ENCODE measurements at regions not wholly inside any gene's neighbourhood (a gene's known extent, or its start where the extent isn't known, plus 50 kb on each side); places are given as distances from the start of the nearest gene placed in this dataset.

- DNase-seq (ENCODE audit: low spot score in 2 of 2): no peak
- 77 to 79% methylated on average over 1 of the region's 1 CpG for WGBS, 2 donors
- intact Hi-C loops (cut with DNase I; ENCODE audit: low total_unique reads): no loop called here
- no peak for TF ChIP-seq POLR2A (IDR thresholded peaks at IDR 0.05)
- no peak for TF ChIP-seq CTCF (IDR thresholded peaks at IDR 0.05)
- no peak overlapping the region for H3K4me3 ChIP-seq (ENCODE audit: low read depth, poor library complexity, severe bottlenecking)
Measured at GRCh38 chr3:5035113-5035512, 55.9 kb downstream of the BHLHE40 start.

- intact Hi-C loops (cut with DNase I; ENCODE audit: low total_unique reads): no loop called here
- H3K4me3 ChIP-seq (ENCODE audit: low read depth, poor library complexity, severe bottlenecking): no peak overlapping the region
- WGBS, 2 donors: 89 to 90% methylated on average over 13 of the region's 13 CpGs
- TF ChIP-seq POLR2A (IDR thresholded peaks at IDR 0.05) (no peak), CTCF (IDR thresholded peaks at IDR 0.05) (no peak)
- DNase-seq (ENCODE audit: low spot score in 2 of 2): no peak
Measured at GRCh38 chr3:5035692-5036391, 56.6 kb downstream of the BHLHE40 start.

- WGBS, 2 donors: 67 to 69% methylated on average over 2 of the region's 2 CpGs
- TF ChIP-seq CTCF (IDR thresholded peaks at IDR 0.05): no peak
- no peak for TF ChIP-seq POLR2A (IDR thresholded peaks at IDR 0.05)
- intact Hi-C loops (cut with DNase I; ENCODE audit: low total_unique reads): no loop called here
Measured at GRCh38 chr3:5036392-5036766, 57.1 kb downstream of the BHLHE40 start.

GRCh38 chr3:5036858-5037257 lies 57.6 kb downstream of the BHLHE40 start:
- intact Hi-C loops (cut with DNase I; ENCODE audit: low total_unique reads): no loop called here
- 77 to 84% methylated on average over 5 of the region's 5 CpGs for WGBS, 2 donors
- H3K4me3 ChIP-seq (ENCODE audit: low read depth, poor library complexity, severe bottlenecking): no peak overlapping the region
- TF ChIP-seq CTCF (IDR thresholded peaks at IDR 0.05) (no peak), POLR2A (IDR thresholded peaks at IDR 0.05) (no peak)
- DNase-seq (ENCODE audit: low spot score in 2 of 2): no peak

More at GRCh38 chr3:5036392-5036766, 57.1 kb downstream of the BHLHE40 start:
- H3K4me3 ChIP-seq (ENCODE audit: low read depth, poor library complexity, severe bottlenecking): no peak overlapping the region
- no peak for DNase-seq (ENCODE audit: low spot score in 2 of 2)

GRCh38 chr3:5039585-5039984 lies 60.3 kb downstream of the BHLHE40 start:
- no peak for TF ChIP-seq CTCF (IDR thresholded peaks at IDR 0.05)
- TF ChIP-seq POLR2A (IDR thresholded peaks at IDR 0.05): no peak
- WGBS, 2 donors: 89 to 94% methylated on average over 2 of the region's 2 CpGs
- no peak for DNase-seq (ENCODE audit: low spot score in 2 of 2)
- H3K4me3 ChIP-seq (ENCODE audit: low read depth, poor library complexity, severe bottlenecking): no peak overlapping the region
- intact Hi-C loops (cut with DNase I; ENCODE audit: low total_unique reads): no loop called here

GRCh38 chr3:5041315-5041714 lies 62.1 kb downstream of the BHLHE40 start:
- TF ChIP-seq CTCF (IDR thresholded peaks at IDR 0.05) (no peak), POLR2A (IDR thresholded peaks at IDR 0.05) (no peak)
- no peak overlapping the region for H3K4me3 ChIP-seq (ENCODE audit: low read depth, poor library complexity, severe bottlenecking)
- intact Hi-C loops (cut with DNase I; ENCODE audit: low total_unique reads): no loop called here
- no peak for DNase-seq (ENCODE audit: low spot score in 2 of 2)
- 61 to 83% methylated on average over 4 of the region's 4 CpGs for WGBS, 2 donors

Measured in lower leg skin (tissue), 4 donors.